H1 (cell line): ENCODE measurements at regions not wholly inside any gene's neighbourhood (a gene's known extent, or its start where the extent isn't known, plus 50 kb on each side); places are given as distances from the start of the nearest gene placed in this dataset.

ENCODE experiments used
- CTCF ChIA-PET: fragments of 300-600 bp; sonication (Branson Sonifier 250); formaldehyde crosslinking; loops from one replicate; lab custom pipeline; 2021; ENCODE audit not compliant: partially characterized antibody; lab: Charles Lee
- POLR2A ChIA-PET: fragments of 300-600 bp; sonication (Branson Sonifier 250); formaldehyde crosslinking; loops from one replicate; lab custom pipeline; 2021; ENCODE audit warnings: inconsistent platforms; ENCODE audit not compliant: partially characterized antibody; lab: Charles Lee
- DNase-seq, 2 experiments: peaks; one replicate each; pipeline versions ENCODE4 v3.0.0 to v3.0.0-alpha.2; 2010 to 2022; ENCODE audit warnings: low spot score in 2 of 2, low read depth in 1 of 2, mixed read lengths in 1 of 2
- FAIRE-seq: peaks from 2 replicates; lab custom pipeline; 2011; peaks lifted over from hg19 to GRCh38; lab: Jason Lieb, UNC
- H2AFZ ChIP-seq: 2 replicates; pipeline ENCODE4 v1.8.1; 2012; ENCODE audit warnings: low read length, inconsistent platforms
- H2AK5ac ChIP-seq: 2 replicates; pipeline ENCODE4 v1.6.1; 2013; ENCODE audit warnings: low read depth, low read length
- H2BK120ac ChIP-seq: replicated peaks from 2 replicates; pipeline ENCODE3; 2013; ENCODE audit warnings: low read depth, low read length, inconsistent platforms
- H2BK12ac ChIP-seq: 2 replicates; pipeline ENCODE4 v1.6.1; 2013; ENCODE audit warnings: low read depth, low read length
- H2BK15ac ChIP-seq: 2 replicates; pipeline ENCODE4 v1.6.1; 2013; ENCODE audit warnings: low read length
- H2BK20ac ChIP-seq: 2 replicates; pipeline ENCODE4 v1.6.1; 2013; ENCODE audit warnings: low read length
- H2BK5ac ChIP-seq: 2 replicates; pipeline ENCODE4 v1.6.1; 2013; ENCODE audit warnings: low read depth, low read length
- H3K14ac ChIP-seq: 2 replicates; pipeline ENCODE4 v1.6.1; 2013; ENCODE audit warnings: inconsistent platforms; ENCODE audit not compliant: insufficient read length
- H3K18ac ChIP-seq: 2 replicates; pipeline ENCODE4 v1.6.1; 2013; ENCODE audit warnings: low read length; ENCODE audit errors: extremely low read depth
- H3K23ac ChIP-seq: 2 replicates; pipeline ENCODE4 v1.6.1; 2013; ENCODE audit warnings: inconsistent platforms; ENCODE audit not compliant: insufficient read length
- H3K23me2 ChIP-seq: 2 replicates; pipeline ENCODE4 v1.6.1; 2013; ENCODE audit warnings: low read depth, low read length
- H3K27ac ChIP-seq: 2 replicates; pipeline ENCODE4 v1.6.1; 2011; ENCODE audit warnings: low read depth, low read length, inconsistent platforms
- H3K27me3 ChIP-seq, 4 experiments: replicated peaks in 1 of 4; 1 replicate in 1 of 4; 2 replicates in 3 of 4; pipeline versions ENCODE4 v1.6.1 to v1.8.1; 2011 to 2013; ENCODE audit warnings: low read length in 3 of 4, mild to moderate bottlenecking in 3 of 4, inconsistent platforms in 2 of 4, mixed read lengths in 2 of 4, moderate library complexity in 1 of 4; ENCODE audit not compliant: control insufficient read depth in 3 of 4, insufficient read depth in 3 of 4; ENCODE audit errors: extremely low read depth in 1 of 4
- H3K36me3 ChIP-seq, 4 experiments: 2 replicates each; pipeline versions ENCODE4 v1.6.1 to v1.8.1; 2011 to 2013; ENCODE audit warnings: mild to moderate bottlenecking in 4 of 4, low read length in 3 of 4, moderate library complexity in 2 of 4, control low read depth in 1 of 4, inconsistent platforms in 1 of 4; ENCODE audit not compliant: insufficient read depth in 4 of 4, control insufficient read depth in 2 of 4
- H3K4ac ChIP-seq: replicated peaks from 2 replicates; pipeline ENCODE3; 2013; ENCODE audit warnings: low read length, low read depth, mixed read lengths, inconsistent platforms; ENCODE audit not compliant: insufficient read length
- H3K4me1 ChIP-seq, 4 experiments: replicated peaks in 1 of 4; 1 replicate in 1 of 4; 2 replicates in 3 of 4; pipeline versions ENCODE4 v1.6.1 to v1.8.1; 2011 to 2013; ENCODE audit warnings: low read length in 3 of 4, inconsistent platforms in 2 of 4, mixed read lengths in 1 of 4; ENCODE audit not compliant: insufficient read depth in 4 of 4, control insufficient read depth in 3 of 4
- H3K4me2 ChIP-seq, 2 experiments: 2 replicates each; pipeline versions ENCODE4 v1.6.1 to v1.8.1; 2011 to 2013; ENCODE audit warnings: low read depth in 2 of 2, low read length in 2 of 2, control low read depth in 1 of 2, inconsistent platforms in 1 of 2, mild to moderate bottlenecking in 1 of 2; ENCODE audit not compliant: insufficient read depth in 1 of 2
- H3K4me3 ChIP-seq, 4 experiments: fragments of 200-600, 300-600 bp in 1 of 4; sonication (generic), shearing (Covaris generic), sonication (Bioruptor Twin) in 1 of 4; 2 replicates each; pipeline versions ENCODE4 v1.5.1 to v1.8.1; 2011 to 2016; ENCODE audit warnings: low read length in 4 of 4, low read depth in 3 of 4, control low read depth in 2 of 4, inconsistent platforms in 2 of 4, mild to moderate bottlenecking in 2 of 4, mixed read lengths in 1 of 4, moderate library complexity in 1 of 4; ENCODE audit not compliant: insufficient read depth in 2 of 4; ENCODE audit errors: extremely low read depth in 1 of 4
- H3K56ac ChIP-seq: replicated peaks from 2 replicates; pipeline ENCODE3; 2013; ENCODE audit warnings: low read depth, mild to moderate bottlenecking, mixed read lengths, low read length, inconsistent platforms; ENCODE audit not compliant: insufficient read length
- H3K79me1 ChIP-seq: 2 replicates; pipeline ENCODE4 v1.6.1; 2013; ENCODE audit warnings: low read depth, low read length, control low read depth
- H3K79me2 ChIP-seq, 2 experiments: 2 replicates each; pipeline versions ENCODE4 v1.6.1 to v1.8.1; 2012 to 2013; ENCODE audit warnings: low read length in 2 of 2, mild to moderate bottlenecking in 2 of 2, inconsistent platforms in 1 of 2; ENCODE audit not compliant: insufficient read depth in 2 of 2, control insufficient read depth in 1 of 2
- H3K9ac ChIP-seq, 4 experiments: replicated peaks in 1 of 4; 1 replicate in 1 of 4; 2 replicates in 3 of 4; pipeline versions ENCODE4 v1.6.1 to v1.8.1; 2011 to 2013; ENCODE audit warnings: low read depth in 3 of 4, low read length in 3 of 4, control low read depth in 2 of 4, mild to moderate bottlenecking in 2 of 4, moderate library complexity in 2 of 4, inconsistent platforms in 1 of 4; ENCODE audit errors: extremely low read depth in 1 of 4
- H3K9me3 ChIP-seq, 2 experiments: 2 replicates each; pipeline versions ENCODE4 v1.6.1 to v1.8.1; 2012 to 2013; ENCODE audit warnings: mild to moderate bottlenecking in 2 of 2, moderate library complexity in 2 of 2, control low read depth in 1 of 2, inconsistent platforms in 1 of 2, low read depth in 1 of 2, low read length in 1 of 2, mixed read lengths in 1 of 2; ENCODE audit not compliant: insufficient read depth in 2 of 2
- H4K20me1 ChIP-seq, 2 experiments: replicated peaks in 1 of 2; 2 replicates each; pipeline versions ENCODE3 to v1.8.1; 2011 to 2013; ENCODE audit warnings: inconsistent platforms in 2 of 2, low read length in 2 of 2, mild to moderate bottlenecking in 1 of 2; ENCODE audit not compliant: insufficient read depth in 2 of 2, control insufficient read depth in 1 of 2
- H4K5ac ChIP-seq: 2 replicates; pipeline ENCODE4 v1.6.1; 2013; ENCODE audit warnings: low read length, low read depth, mixed read lengths, inconsistent platforms; ENCODE audit not compliant: insufficient read length
- H4K8ac ChIP-seq: 2 replicates; pipeline ENCODE4 v1.8.0; 2013; ENCODE audit warnings: mild to moderate bottlenecking, moderate library complexity, low read length, inconsistent platforms; ENCODE audit not compliant: insufficient read depth; ENCODE audit errors: extremely low read depth
- H4K91ac ChIP-seq: replicated peaks from 2 replicates; pipeline ENCODE3; 2013; ENCODE audit warnings: low read length, mixed read lengths, inconsistent platforms; ENCODE audit not compliant: insufficient read length
- BACH1 ChIP-seq: IDR thresholded peaks from 2 replicates; pipeline ENCODE4 v1.6.1; 2012; ENCODE audit warnings: low read length, improper control_type of control experiment
- WGBS, 2 experiments: shearing (Covaris generic) in 1 of 2; methylation state at CpG; one replicate each; pipeline versions ENCODE4 v1.1.6 to v1.1.7; 2013 to 2015; ENCODE audit warnings: low lambda C conversion rate in 2 of 2, mixed read lengths in 2 of 2, inconsistent platforms in 1 of 2, low coverage in 1 of 2, missing lambda C conversion rate in 1 of 2; ENCODE audit not compliant: insufficient replicate concordance in 2 of 2, insufficient coverage in 1 of 2, insufficient read length in 1 of 2; ENCODE audit errors: extremely low coverage in 1 of 2, missing lambda C conversion rate in 1 of 2; 5-methylcytosine and 5-hydroxymethylcytosine counted together

GRCh38 chr14:40222996-40223395 is 790.8 kb upstream of the FBXO33 start:
- Histone ChIP-seq H2AK5ac (no peak overlapping the region), H3K9me3 (no peaks in the 10 kb centered on the region), H2BK12ac (no peak overlapping the region), H3K14ac (no peak overlapping the region), H4K20me1 (no peaks in the 10 kb centered on the region), H2AFZ (no peak overlapping the region), H3K23me2 (no peaks in the 10 kb centered on the region), H3K9ac (no peak overlapping the region), H3K36me3 (no peaks in the 10 kb centered on the region), H3K56ac (no peak overlapping the region), H3K23ac (no peak overlapping the region), H3K4ac (no peak overlapping the region), H3K27ac (no peak overlapping the region), H3K4me2 (no peak overlapping the region), H2BK15ac (no peak overlapping the region), H2BK20ac (no peak overlapping the region), H3K79me2 (no peaks in the 10 kb centered on the region), H3K79me1 (no peaks in the 10 kb centered on the region), H3K4me1 (no peaks in the 10 kb centered on the region), H2BK5ac (no peak overlapping the region), H4K8ac (no peak overlapping the region), H3K27me3 (no peaks in the 10 kb centered on the region), H2BK120ac (no peak overlapping the region), H3K18ac (no peak overlapping the region), H3K4me3 (no peak overlapping the region), H4K91ac (no peak overlapping the region), H4K5ac (no peak overlapping the region)
- POLR2A ChIA-PET: no interaction called here
- no peak for FAIRE-seq
- TF ChIP-seq BACH1: no peak
- DNase-seq: no peak
- CTCF ChIA-PET: no interaction called here
- whole genome bisulfite sequencing, 2 experiments: 97% methylated on average over 4 of the region's 4 CpGs; no CpG with 5 or more reads in 1 of the 2 experiments
